Uterus (tissue), 3 donors: ENCODE measurements at regions not wholly inside any gene's neighbourhood (a gene's known extent, or its start where the extent isn't known, plus 50 kb on each side); places are given as distances from the start of the nearest gene placed in this dataset.

Source experiments
- DNase-seq, 2 donors: peaks; one replicate each; pipeline ENCODE4 v3.0.0-alpha.2; 2019 to 2020
- H3K27ac ChIP-seq, 2 donors: fragments of 200-600 bp; sonication (generic); 1 replicate in 1 of 2; 2 replicates in 1 of 2; pipeline ENCODE4 v1.5.1; 2016 to 2018
- H3K27me3 ChIP-seq, 2 donors: fragments of 200-600 bp; sonication (generic); one replicate each; pipeline ENCODE4 v1.5.1; 2018 to 2019; ENCODE audit warnings: control low read depth in 1 of 2
- H3K36me3 ChIP-seq, 2 donors: fragments of 200-600 bp; sonication (generic); one replicate each; pipeline ENCODE4 v1.5.1; 2019; ENCODE audit warnings: control low read depth in 1 of 2
- H3K4me1 ChIP-seq, 2 donors: fragments of 200-600 bp; sonication (generic); one replicate each; pipeline ENCODE4 v1.5.1; 2018 to 2019; ENCODE audit warnings: control low read depth in 1 of 2
- H3K4me3 ChIP-seq, 2 donors: fragments of 200-600 bp; sonication (generic); 1 replicate in 1 of 2; 2 replicates in 1 of 2; pipeline ENCODE4 v1.5.1; 2018 to 2019; ENCODE audit warnings: mild to moderate bottlenecking in 1 of 2
- H3K9me3 ChIP-seq, 2 donors: fragments of 200-600 bp; sonication (generic); one replicate each; pipeline ENCODE4 v1.5.1; 2019; ENCODE audit warnings: control low read depth in 1 of 2
- CTCF ChIP-seq, 4 experiments: fragments of 200-600 bp in 2 of 4; fragments of 450-650 bp in 2 of 4; sonication (generic) in 2 of 4; IDR thresholded peaks; one replicate each; pipeline ENCODE4 v1.5.1; 2016 to 2019; ENCODE audit warnings: antibody characterized with exemption in 4 of 4, mild to moderate bottlenecking in 2 of 4, moderate library complexity in 1 of 4
- POLR2A ChIP-seq, 2 donors: fragments of 450-650 bp; IDR thresholded peaks; one replicate each; pipeline ENCODE4 v1.6.1; 2016; ENCODE audit warnings: antibody characterized with exemption in 2 of 2, mild to moderate bottlenecking in 1 of 2, moderate library complexity in 1 of 2
- intact Hi-C: fragments of 100-400 bp; cut with DNase I; formaldehyde crosslinking; loops from one replicate; pipeline ENCODE4 v1.15.1; 2023; ENCODE audit warnings: low total_unique reads
- donor health status: DM: yes; HTN: yes; CAD: no.

GRCh38 chr6:1143655-1144054, 168.2 kb upstream of the FOXQ1 start:
- Histone ChIP-seq H3K4me1 (no peaks in the 10 kb centered on the region), H3K27ac (no peak overlapping the region), H3K9me3 (no peaks in the 10 kb centered on the region), H3K27me3 (no peaks in the 10 kb centered on the region), H3K4me3 (no peak overlapping the region), H3K36me3 (no peaks in the 10 kb centered on the region)
- DNase-seq = no peak
- no peak for TF ChIP-seq POLR2A (IDR thresholded peaks at IDR 0.05)
- TF ChIP-seq CTCF (IDR thresholded peaks at IDR 0.05) = no peak
- intact Hi-C loops = no loop called here

- H3K27me3 ChIP-seq = no peaks in the 10 kb centered on the region
- intact Hi-C loops = no loop called here
- no peaks in the 10 kb centered on the region for H3K4me1 ChIP-seq
- no peaks in the 10 kb centered on the region for H3K9me3 ChIP-seq
- DNase-seq = no peak
- no peak overlapping the region for H3K4me3 ChIP-seq
- H3K36me3 ChIP-seq = no peaks in the 10 kb centered on the region
- no peak overlapping the region for H3K27ac ChIP-seq
- TF ChIP-seq POLR2A (IDR thresholded peaks at IDR 0.05) (no peak), CTCF (IDR thresholded peaks at IDR 0.05) (no peak)
Observed at GRCh38 chr6:1139155-1139890, 172.6 kb upstream of the FOXQ1 start.

- no peak for DNase-seq
- no peak overlapping the region for H3K27ac ChIP-seq
Observed at GRCh38 chr6:1137849-1138248, 174.0 kb upstream of the FOXQ1 start.

GRCh38 chr6:1136827-1137226, 175.1 kb upstream of the FOXQ1 start:
- intact Hi-C loops = no loop called here
- no peak for DNase-seq
- Histone ChIP-seq H3K4me1 (no peaks in the 10 kb centered on the region), H3K27ac (no peak overlapping the region), H3K36me3 (no peaks in the 10 kb centered on the region), H3K9me3 (no peaks in the 10 kb centered on the region), H3K4me3 (no peak overlapping the region), H3K27me3 (no peaks in the 10 kb centered on the region)
- TF ChIP-seq POLR2A (IDR thresholded peaks at IDR 0.05) (no peak), CTCF (IDR thresholded peaks at IDR 0.05) (no peak)

More at GRCh38 chr6:1137849-1138248, 174.0 kb upstream of the FOXQ1 start:
- TF ChIP-seq POLR2A (IDR thresholded peaks at IDR 0.05) (no peak), CTCF (IDR thresholded peaks at IDR 0.05) (no peak)
- no peaks in the 10 kb centered on the region for H3K36me3 ChIP-seq
- H3K4me3 ChIP-seq = no peak overlapping the region
- intact Hi-C loops = no loop called here
- H3K4me1 ChIP-seq = no peaks in the 10 kb centered on the region
- no peaks in the 10 kb centered on the region for H3K27me3 ChIP-seq
- H3K9me3 ChIP-seq = no peaks in the 10 kb centered on the region

GRCh38 chr6:1136415-1136774, 175.5 kb upstream of the FOXQ1 start:
- no peaks in the 10 kb centered on the region for H3K27me3 ChIP-seq
- no peaks in the 10 kb centered on the region for H3K36me3 ChIP-seq
- intact Hi-C loops = no loop called here
- DNase-seq = no peak
- TF ChIP-seq CTCF (IDR thresholded peaks at IDR 0.05) (no peak), POLR2A (IDR thresholded peaks at IDR 0.05) (no peak)
- H3K4me3 ChIP-seq = no peak overlapping the region
- no peaks in the 10 kb centered on the region for H3K4me1 ChIP-seq
- H3K27ac ChIP-seq = no peak overlapping the region
- H3K9me3 ChIP-seq = no peaks in the 10 kb centered on the region
